ENCODE measurements at regions not wholly inside any gene's neighbourhood (a gene's known extent, or its start where the extent isn't known, plus 50 kb on each side); places are given as distances from the start of the nearest gene placed in this dataset.

DNA sequence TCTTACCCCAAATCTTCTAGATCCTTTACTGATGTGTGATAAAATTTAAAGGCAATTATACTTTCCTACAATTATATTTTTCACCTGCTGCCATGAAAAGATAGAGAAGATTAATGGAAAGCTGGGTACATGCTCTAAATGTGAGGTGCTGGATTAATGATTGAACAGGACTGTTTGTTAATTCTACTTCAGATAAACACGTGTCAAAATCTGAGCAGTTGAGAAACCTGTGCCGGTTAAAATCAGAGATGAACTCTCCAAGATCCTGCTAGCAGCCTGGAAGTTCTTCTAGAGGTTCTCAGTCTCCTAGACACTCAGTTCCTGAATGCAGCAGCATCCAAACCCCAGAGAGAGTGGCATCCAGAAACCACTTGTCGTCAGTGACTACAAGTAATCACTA is 69.2 kb downstream of the INHBA start:
- DNase-seq, result no peak

DNA sequence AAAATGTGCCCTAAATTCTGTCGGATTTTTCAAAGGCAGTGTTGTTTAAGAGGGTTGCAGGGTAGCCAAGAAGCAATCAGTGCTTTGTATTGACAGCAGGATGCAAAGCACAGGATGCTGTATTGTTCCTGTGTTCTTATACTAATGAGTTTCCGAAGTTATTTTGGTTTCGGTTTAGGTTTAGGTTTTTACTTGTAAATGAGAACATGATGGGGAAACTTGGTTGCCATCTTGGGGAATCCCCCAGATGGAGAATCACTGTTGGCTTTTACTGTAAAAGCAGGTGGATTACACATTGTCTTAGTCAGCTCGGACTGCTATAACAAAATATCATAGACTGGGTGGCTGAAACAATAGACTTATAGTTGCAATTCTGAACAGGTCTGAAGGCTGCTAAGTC is 72.1 kb downstream of the INHBA start:
- DNase-seq, result no peak

DNA sequence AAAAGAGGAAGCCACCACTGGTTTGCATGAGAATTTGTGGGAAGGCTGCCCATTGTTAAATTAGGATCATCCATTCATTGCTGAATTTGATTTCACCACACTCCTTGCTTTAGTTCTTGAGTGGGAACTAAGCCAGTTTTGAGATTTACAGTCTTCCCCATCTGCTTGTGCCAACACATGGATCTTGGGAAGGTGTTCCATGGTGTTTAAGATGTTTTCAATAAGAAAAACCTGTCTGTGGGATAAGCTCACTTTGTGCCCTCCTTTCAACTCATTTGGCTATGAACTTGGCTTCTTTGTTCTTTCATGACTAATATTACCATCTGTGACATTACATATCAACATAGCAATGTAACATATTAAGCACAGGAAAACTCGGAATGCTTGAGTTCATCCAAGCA is 73.2 kb downstream of the INHBA start:
- no peak for DNase-seq

DNA sequence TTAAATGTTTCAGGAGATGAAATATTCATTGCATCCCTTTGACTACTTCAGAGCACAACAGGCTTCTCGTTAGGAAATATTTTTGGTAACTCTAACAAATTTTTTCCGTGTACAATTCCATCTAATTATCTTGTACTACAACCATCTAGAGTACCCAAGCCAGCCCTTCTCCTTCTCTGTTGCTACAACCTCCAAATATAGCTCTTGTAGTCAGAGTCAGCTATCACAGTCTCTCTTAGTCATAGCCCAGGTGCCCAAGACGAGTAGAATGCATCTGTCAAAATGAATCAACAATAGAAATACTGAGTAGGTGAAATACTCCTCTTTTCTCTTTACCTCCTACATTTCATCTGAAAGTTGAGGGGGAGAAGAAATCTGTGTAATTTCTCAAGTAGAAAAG is 74.0 kb downstream of the INHBA start:
- no peak for DNase-seq

DNA sequence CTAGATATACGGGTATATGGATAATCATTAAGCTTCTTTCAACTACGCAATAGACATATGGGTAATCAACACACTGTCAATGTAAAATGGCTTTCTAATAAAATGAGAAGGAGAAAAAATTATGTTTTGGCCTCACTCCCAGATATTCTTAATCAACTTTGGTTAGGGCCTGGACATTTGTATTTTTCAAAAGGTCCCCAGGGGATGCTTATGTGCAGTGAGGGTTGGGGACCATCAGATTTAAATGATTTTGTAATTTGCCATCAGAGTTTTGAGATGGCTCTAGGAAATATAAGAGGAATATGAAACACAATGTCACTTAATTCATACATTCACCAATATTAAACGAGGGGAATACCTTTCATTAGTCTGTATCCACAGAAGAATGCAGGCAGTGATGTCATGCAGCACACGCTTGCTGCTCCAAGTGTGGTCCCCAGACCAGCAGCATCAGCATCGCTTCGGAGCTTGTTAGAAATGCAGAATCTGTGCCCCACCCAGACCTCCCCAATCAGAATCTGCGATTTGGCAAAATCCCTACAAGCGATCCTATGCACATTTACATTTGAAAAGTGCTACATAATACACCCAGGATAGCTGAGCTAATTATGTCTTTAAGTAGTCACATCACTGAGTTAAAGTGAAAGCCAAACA is 75.1 kb downstream of the INHBA start:
- no peak for DNase-seq

DNA sequence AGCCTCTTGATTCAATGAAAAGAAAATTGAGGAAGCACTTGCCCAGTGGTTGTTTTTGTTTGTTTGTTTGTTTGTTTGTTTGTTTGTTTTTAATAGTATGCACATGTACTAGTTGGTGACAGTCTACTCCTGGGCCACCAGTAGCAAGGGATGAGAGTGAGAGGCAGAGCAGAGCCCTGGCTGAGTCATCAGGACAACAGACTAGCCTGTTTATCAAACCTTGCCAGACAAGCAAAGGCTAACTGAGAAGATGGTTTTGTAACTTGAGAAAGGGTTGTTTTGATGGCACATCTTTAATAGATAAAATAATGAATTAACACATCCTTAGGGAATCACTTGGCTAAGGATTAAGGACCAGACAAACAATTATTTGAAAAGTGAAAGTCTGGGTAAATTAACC is 78.1 kb downstream of the INHBA start:
- no peak for DNase-seq

DNA sequence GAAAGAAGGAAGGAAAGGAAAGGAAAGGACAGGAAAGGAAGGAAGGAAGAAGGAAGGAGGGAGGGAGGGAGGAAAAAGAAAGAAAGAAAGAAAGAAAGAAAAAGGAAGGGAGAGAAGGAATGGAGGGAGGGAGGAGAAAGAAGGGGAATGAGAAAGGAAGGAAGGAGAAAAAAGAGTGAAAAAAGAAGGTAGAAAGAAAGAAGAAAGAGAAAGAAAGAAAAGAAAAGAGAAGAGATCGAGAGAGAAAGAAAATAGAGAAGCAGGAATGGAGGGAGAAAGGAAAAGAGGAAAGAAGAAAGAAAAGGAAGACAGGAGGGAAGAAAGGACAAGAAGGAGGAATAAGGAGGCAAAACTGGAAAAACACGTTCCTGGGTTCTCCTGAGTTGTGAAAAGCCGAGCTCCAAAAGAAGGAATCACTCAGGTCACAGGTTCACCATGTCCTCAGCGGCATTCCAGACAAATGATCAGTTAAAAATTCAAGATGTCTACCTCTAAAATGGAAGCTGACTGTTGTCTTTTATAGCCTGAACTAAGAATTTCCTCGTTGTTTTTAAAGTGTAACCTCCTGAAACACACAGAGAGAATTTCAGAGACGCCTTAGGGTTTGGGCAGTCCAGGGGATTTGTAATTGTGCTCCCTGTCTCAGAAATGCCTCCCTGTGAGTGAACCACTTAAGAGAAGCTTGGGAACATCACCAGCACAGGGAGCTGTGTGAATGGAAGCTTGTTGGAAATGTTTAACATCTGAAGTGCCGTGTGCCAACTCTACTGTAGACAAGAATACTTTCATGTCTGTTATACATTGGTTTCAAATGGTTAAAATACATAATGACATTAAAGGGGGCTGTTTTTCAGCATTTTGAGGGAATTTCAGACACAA is 80.7 kb downstream of the INHBA start:
- no peak for DNase-seq

DNA sequence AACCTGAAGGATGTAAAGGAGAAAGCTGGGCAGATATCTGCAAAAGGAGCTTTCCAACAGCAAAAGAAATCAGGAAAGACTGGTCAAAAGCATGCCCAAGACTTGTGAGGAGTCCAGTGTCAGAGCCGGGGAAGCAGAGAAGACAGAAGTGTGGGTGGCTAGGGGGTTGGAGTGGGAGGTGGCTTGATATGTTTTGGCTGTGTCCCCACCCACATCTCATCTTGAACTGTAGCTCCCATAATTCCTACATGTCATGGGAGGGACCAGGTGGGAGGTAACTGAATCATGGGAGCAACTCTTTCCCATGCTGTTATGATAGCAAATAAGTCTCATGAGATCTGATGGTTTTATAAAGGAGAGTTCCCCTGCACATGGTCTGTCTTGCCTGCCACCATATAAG is 84.9 kb downstream of the INHBA start:
- DNase-seq, result no peak

DNA sequence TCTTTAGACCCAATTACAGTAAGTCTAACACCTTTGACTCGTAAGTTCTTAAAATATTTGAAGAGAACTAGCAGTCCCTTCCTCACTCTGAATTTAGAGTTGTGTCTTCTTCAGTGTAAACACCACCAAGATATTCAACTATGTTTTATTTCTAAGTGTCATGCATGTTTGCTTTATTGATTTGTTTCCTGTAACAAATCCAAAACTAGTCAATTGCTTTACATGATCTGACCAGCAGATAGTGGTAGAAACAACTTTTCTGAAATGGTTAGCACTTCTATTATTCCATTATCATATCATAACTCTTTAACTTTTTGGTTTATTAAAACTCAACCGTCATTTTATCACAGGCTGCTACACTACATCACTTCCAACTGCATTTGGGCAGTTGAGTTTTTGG is 90.1 kb downstream of the INHBA start:
- DNase-seq, result no peak

DNA sequence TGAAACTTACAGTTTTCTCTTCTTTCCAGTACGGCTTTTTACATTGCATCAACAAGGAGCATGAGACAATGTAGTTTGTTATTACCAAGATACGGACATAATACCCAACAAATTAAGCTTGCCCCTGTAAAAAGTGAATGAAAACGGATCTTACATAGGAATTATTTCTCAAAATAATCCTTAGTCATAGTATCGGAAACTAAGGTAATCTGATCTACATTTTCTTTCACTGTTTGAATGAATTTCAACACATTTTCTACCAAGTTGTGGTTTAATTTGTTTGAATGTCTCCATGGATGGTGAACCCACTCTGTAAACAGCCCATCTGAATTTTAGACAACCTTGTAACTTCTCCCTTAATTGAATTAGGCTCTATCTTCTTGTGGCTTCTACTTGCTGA is 90.5 kb downstream of the INHBA start:
- no peak for DNase-seq

DNA sequence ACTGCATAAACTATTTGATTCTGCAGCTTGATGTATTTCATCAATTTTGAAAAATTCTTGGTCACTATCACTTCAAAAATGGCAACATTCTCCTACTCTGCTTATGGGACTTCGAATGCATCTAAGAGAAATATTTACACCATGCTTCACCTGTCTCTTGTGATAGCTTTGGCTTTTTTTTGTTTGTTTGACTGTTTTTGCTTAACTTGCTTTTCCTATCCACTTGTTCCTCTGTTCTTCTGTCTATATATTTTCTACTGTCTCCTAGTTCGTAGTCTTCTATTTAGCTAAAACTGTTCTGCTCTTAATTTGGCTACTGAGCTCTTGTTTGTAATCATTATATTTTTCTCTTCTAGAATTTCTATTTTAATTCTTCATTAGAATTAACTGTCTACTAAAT is 94.4 kb downstream of the INHBA start:
- DNase-seq, result no peak

DNA sequence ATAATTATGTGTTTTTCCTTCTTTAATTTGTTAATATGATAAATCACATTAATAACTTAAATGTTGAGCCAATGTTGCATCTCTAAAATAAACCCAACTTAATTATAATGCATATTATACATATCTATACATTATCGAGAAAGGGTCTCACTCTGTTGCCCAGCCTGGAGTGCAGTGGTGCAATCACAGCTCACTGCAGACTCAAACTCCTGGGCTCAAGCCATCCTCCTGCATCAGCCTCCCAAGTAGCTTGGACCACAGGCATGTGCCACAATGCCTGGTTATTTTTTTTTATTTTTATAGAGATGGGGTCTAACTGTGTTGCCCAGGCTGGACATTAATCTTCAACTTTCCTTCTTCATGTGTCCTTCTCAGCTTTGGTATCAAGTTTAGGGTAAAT is 98.9 kb downstream of the INHBA start:
- DNase-seq, result no peak

DNA sequence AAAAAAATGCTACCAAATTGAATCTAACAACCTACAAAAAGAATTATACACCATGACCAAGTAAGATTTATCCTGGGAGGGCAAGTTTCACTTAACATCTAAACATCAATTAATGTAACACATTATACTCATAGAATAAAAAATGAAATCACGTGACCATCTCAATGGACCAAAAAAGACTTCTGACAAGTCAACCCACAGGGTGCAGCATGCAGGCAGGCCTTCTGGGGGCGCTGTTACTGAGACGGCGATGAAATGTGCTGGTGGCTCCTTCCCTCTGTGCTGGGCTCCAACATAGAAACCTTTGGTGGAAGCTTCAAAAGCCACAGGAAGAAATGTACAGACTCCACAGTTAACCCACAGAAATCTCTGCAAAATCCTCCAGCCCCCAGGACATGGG is 103.1 kb downstream of the INHBA start:
- no peak for DNase-seq

DNA sequence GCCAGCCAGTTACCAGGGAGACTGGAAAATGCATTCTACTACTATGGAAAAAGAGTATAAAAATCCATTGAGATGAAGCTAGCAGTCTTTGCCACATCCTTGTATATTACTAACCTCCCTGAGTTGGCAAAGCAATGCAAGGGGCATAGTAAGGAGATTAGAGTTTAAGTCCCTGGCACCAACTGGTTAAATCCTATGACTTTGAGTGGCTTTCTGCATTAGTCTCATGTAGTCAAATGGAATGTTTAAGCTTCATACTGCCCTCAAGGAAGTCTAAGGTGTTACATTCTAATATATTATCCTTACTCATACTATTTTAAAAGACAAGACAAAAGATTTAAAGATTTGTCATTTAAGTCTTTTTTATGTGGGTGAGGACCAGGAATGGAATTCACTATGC is 110.1 kb downstream of the INHBA start:
- no peak for DNase-seq

DNA sequence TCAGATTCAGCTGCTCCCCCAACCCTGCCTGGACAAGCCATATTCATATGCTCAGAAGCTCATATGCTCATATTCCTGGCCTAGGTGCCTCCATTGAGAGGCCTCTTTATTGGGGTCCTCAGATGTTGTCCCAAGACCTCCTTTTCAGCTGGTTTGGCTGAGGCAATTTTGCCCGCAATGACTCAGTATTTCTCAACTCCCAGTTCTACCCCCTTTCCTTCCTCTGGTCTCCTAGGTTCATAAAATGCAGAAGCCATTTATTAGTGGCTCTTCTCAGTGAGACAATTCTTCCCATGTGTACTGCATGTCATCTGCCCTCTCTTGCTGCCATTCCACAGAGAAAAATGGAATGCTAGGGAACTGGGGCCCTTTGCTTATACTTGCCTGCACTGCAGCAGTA is 110.7 kb downstream of the INHBA start:
- DNase-seq, result no peak

DNA sequence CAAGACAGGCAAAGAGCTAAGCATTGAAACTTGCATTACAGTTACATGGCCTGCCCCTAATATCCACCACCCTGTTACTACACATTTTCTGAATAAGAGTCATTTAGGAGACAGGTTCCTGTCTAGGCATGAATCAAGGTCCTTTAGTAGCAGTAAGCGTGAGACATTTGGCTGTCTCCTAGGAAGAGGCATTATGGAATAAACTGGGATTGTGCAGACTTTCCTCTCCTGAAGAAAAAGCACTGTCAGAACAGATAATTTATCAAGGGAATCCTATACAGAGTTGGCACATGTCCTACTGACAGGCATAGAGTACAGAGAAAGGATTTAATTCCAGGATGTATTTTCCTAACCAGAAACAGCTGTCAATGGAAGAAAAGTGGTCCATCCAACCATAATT is 111.9 kb downstream of the INHBA start:
- no peak for DNase-seq

DNA sequence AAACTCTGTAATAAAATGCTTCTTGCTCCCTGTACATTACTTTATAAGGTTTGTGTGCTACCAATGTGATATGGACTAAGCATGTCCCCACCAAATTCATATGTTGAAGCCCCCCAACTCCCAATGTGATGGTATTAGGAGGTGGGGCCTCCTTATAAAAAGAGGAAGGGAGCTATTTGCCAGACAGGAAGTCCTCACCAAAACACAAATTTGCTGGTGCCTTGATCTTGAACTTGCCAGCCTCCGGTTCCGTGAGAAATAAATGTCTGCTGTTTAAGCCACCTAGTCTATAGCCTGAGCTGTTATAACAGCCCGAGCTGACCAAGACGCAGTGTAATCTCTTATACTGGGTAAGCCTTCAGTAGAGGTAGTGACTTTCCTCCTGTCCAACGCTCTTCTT is 114.5 kb downstream of the INHBA start:
- no peak for DNase-seq

DNA sequence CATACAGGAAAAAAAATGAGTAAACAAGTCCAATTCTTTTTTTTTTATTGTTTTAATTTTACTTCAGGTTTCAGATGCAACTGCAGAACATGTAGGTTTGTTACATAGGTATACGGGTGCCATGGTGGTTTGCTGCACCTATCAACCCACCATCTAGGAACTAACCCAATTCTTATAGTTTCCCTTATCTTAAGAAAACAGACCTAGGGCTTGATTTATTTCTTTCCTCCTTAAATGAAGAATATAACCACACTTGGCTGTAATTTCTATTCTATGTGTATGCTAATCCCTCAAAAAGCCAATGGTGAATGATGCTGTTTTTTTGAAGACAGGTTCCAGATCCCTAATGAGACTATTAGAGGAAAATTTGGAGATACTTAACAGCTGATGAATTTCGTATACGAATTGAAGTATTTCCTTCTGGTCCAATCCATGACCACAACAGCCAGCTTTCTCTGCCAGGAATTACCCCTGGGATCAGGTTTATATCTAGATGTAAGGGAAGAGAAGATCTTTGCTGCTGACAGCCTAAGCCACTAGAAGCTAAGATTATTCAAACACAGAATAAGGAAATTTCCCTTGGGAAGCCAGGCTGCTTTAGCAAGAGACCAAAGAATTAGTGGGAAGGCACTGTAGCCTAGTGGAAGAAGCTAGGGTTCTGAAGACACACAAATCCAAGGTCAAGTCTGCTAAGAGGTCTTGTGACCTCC is 115.8 kb downstream of the INHBA start:
- DNase-seq, result no peak

DNA sequence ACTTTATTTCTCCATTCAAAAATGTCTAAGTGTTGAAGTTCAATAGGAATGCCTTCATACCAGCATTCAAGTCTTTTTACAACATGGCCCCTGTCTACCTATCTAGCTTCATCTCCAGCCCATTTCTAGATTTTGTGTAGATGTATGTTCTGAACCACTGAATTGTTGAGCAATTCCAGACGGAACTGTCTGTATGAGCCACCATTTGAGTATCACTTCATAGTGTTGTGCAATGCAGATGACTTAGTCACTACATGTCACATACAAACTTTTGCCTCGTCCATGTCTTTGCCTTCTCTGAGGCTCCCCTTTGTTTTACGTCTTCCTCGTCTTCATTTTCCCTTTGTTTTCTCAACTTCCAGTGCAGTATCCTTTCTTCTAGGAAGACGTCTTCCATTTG is 118.1 kb downstream of the INHBA start:
- no peak for DNase-seq

DNA sequence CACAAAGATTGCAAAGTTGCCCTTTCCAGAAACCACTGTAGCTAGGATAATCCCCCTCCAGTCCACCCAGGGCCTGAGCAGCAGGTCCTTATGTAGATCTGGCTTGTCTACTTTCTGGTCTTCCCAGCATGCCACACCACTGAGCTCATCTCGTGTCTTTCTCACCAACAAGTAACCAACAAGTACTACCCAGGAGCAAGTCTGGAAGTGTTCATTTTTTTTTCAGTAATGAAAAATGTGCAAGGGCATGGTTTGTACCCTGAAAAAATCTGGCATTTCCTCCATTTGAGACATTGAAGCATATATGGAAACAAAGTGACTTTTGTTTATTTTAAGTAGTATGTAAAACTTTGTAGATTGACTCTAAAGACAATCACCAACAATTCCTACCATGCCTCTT is 120.8 kb downstream of the INHBA start:
- DNase-seq, result no peak

DNA sequence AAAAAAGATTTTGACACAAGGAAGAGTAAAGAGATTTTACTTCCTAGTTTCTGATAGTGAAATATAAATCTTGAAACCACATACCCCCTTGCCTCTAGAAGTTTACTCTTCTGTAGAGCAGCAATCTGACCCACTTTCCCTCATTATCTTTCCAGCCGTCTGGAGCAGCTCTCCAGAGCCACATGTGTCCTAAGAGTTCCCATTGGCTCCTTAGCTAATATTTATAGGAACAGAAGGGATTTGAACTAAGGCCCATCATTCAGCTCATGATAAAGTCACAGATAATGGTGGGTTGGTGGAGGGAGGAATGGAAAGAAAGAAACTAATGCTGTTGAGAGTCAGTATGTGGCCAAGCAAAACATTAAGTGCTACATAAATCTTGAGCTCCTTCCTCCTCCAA is 121.8 kb downstream of the INHBA start:
- no peak for DNase-seq

DNA sequence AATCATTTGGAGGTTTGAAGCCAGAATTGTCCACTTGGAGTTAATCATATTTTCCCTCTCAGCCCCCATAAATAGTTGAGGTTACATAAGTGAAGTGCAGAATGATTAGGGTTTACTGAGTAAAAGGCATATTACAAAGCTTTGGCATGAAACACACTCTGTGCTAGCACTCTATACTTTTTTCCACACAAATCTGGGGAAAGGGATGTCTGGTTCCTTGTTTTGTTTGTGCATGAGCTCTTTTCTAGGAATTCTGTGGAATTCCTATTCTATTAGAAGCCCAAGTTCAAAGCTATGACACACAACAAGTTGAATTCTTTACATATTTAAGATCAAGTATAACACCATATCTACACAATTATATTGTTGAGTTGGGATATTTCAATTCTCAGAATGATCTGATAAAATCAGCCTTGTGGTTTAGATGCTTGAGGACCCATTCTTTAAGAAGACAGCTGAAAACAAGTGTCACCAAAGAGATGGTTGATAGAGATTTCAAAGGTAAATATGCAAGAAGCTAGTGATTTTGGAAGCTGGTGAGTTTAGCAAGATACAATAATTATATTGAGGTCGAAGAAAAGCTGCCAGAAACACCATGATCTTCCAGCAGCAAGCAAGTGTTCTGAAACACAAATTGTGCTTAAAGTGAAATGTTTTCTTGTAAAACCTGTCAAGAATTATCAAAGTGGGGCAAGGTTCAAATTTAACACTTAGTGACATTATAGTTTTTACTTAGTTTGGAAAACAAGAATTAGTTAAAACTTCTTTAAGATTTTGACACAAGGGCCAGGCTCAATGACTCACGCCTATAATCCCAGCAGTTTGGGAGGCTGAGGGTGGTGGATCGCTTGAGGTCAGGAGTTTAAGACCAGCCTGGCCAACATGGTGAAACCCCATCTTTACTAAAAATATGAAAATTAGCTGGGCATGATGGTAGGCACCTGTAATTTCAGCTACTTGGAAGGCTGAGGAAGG is 122.6 kb downstream of the INHBA start:
- DNase-seq, result no peak

DNA sequence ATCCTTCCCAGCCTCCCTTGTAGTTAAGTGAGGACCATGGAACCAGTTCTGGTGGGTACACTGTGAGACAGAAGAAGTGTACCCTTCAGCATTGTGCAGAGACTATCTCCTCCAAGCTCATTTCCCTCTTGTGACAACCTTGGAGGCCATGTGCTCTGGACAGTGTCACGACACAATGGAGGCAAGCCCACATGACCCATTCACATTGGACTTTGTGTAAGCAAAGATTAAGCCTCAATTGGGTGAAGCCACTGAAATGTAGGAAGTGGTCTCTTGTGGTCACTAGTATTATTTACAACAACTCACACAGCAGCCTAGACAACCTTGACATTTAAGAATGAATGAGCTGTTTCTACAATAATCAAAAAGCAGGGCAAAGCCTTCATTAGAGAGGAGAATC is 124.2 kb downstream of the INHBA start:
- DNase-seq, result no peak

Data from NCI-H2081 (cell line).